CD4-positive, alpha-beta T cell treated with Interleukin-10 for 1 hour (primary cell): ENCODE measurements at regions not wholly inside any gene's neighbourhood (a gene's known extent, or its start where the extent isn't known, plus 50 kb on each side); places are given as distances from the start of the nearest gene placed in this dataset.

ENCODE experiments used
- DNase-seq: peaks from one replicate; pipeline ENCODE4 v3.0.0-alpha.2; 2020

- DNase-seq, result no peak
Measured at GRCh38 chr5:32991421-32991815, 280.3 kb downstream of the NPR3 start.

GRCh38 chr5:32996336-32996735 lies 285.2 kb downstream of the NPR3 start:
- no peak for DNase-seq

- DNase-seq, result no peak
Measured at GRCh38 chr5:33008751-33009418, 297.8 kb downstream of the NPR3 start.

- no peak for DNase-seq
Measured at GRCh38 chr5:33010846-33011245, 299.7 kb downstream of the NPR3 start.

- DNase-seq, result no peak
Measured at GRCh38 chr5:33011801-33012200, 300.7 kb downstream of the NPR3 start.

- DNase-seq, result no peak
Measured at GRCh38 chr5:33023649-33024048, 312.5 kb downstream of the NPR3 start.

GRCh38 chr5:33032271-33033070 lies 321.4 kb downstream of the NPR3 start:
- DNase-seq, result no peak

GRCh38 chr5:33033516-33033915 lies 322.4 kb downstream of the NPR3 start:
- no peak for DNase-seq

GRCh38 chr5:33034777-33035176 lies 323.7 kb downstream of the NPR3 start:
- DNase-seq, result no peak

- DNase-seq, result no peak
Measured at GRCh38 chr5:33035851-33036527, 324.9 kb downstream of the NPR3 start.

GRCh38 chr5:33037076-33037475 lies 326.0 kb downstream of the NPR3 start:
- no peak for DNase-seq

GRCh38 chr5:33041586-33041985 lies 330.5 kb downstream of the NPR3 start:
- no peak for DNase-seq

- DNase-seq, result no peak
Measured at GRCh38 chr5:33043343-33043997, 332.3 kb downstream of the NPR3 start.

- no peak for DNase-seq
Measured at GRCh38 chr5:33046091-33046490, 335.0 kb downstream of the NPR3 start.

GRCh38 chr5:33048315-33048714 lies 337.2 kb downstream of the NPR3 start:
- DNase-seq, result no peak

- no peak for DNase-seq
Measured at GRCh38 chr5:33049298-33049697, 338.2 kb downstream of the NPR3 start.

- no peak for DNase-seq
Measured at GRCh38 chr5:33049842-33050241, 338.7 kb downstream of the NPR3 start.

- no peak for DNase-seq
Measured at GRCh38 chr5:33059081-33059480, 348.0 kb downstream of the NPR3 start.

- DNase-seq, result no peak
Measured at GRCh38 chr5:33065131-33065530, 354.0 kb downstream of the NPR3 start.

- no peak for DNase-seq
Measured at GRCh38 chr5:33067291-33067690, 356.2 kb downstream of the NPR3 start.

- DNase-seq, result no peak
Measured at GRCh38 chr5:33068786-33069185, 357.7 kb downstream of the NPR3 start.

GRCh38 chr5:33072296-33072695 lies 361.2 kb downstream of the NPR3 start:
- no peak for DNase-seq

- DNase-seq, result no peak
Measured at GRCh38 chr5:33072726-33073125, 361.6 kb downstream of the NPR3 start.
